ENCODE measurements at regions not wholly inside any gene's neighbourhood (a gene's known extent, or its start where the extent isn't known, plus 50 kb on each side); places are given as distances from the start of the nearest gene placed in this dataset.
A peak's percentile ranks its signal among the peaks of the same experiment; 100 is the strongest.

GRCh38 chr7:115680921-115681320 is 349.6 kb downstream of the TFEC start:
- Histone ChIP-seq H3K9me2 (ENCODE audit: low read depth, low read length) (no peaks in the 10 kb centered on the region), H3K27me3 (ENCODE audit: insufficient read depth, low read length) (no peaks in the 10 kb centered on the region), H3K4me1 (ENCODE audit: insufficient read depth, low read length, severe bottlenecking) (no peaks in the 10 kb centered on the region), H3K79me2 (ENCODE audit: insufficient read depth, low read length) (no peaks in the 10 kb centered on the region), H3K36me3 (ENCODE audit: insufficient read depth, low read length) (no peaks in the 10 kb centered on the region), H3K9me3 (ENCODE audit: low read length) (no peaks in the 10 kb centered on the region), H4K20me1 (ENCODE audit: insufficient read depth, low read length) (no peaks in the 10 kb centered on the region), H3F3A (ENCODE audit: insufficient read depth, low read length) (no peaks in the 10 kb centered on the region), H3K27ac (ENCODE audit: low read depth, low read length, poor library complexity, severe bottlenecking) (no peak overlapping the region), H3K9ac (ENCODE audit: low read length) (no peak overlapping the region), H2AFZ (ENCODE audit: low read length) (no peak overlapping the region), H3K4me3 (ENCODE audit: low read depth, low read length, poor library complexity, severe bottlenecking) (no peak overlapping the region), H3K4me2 (ENCODE audit: low read length) (no peak overlapping the region)
- TF ChIP-seq EZH2 (IDR thresholded peaks at IDR 0.05; ENCODE audit: borderline replicate concordance, low read length) = no peak
- no peak for TF ChIP-seq CTCF (IDR thresholded peaks at IDR 0.05; ENCODE audit: low read length)

DNA sequence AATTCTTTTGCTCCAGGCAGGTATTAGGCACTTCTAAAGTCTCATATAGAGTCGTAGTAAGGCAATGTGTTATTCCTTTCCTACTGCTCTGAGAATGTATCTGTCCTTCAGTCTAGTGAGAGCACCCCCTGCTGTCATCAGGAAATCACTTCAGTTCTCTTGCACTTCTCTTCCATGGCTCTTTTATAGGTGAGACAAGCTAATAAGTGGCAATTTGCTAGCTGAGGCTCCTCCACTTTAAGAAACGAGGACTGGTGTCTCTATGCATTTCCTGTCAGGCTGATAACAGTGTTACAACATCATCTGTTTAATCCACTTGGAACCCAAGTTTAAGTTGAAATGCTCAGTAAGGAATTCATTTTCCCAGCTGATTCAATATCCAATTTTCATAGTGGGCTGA is 350.6 kb downstream of the TFEC start:
- H3K9ac ChIP-seq (ENCODE audit: low read length) = no peak overlapping the region
- no peak overlapping the region for H2AFZ ChIP-seq (ENCODE audit: low read length)
- H3K79me2 ChIP-seq (ENCODE audit: insufficient read depth, low read length) = no peaks in the 10 kb centered on the region
- no peaks in the 10 kb centered on the region for H3K4me1 ChIP-seq (ENCODE audit: insufficient read depth, low read length, severe bottlenecking)
- H3K9me3 ChIP-seq (ENCODE audit: low read length) = no peaks in the 10 kb centered on the region
- no peaks in the 10 kb centered on the region for H3K36me3 ChIP-seq (ENCODE audit: insufficient read depth, low read length)
- H3F3A ChIP-seq (ENCODE audit: insufficient read depth, low read length) = no peaks in the 10 kb centered on the region
- no peaks in the 10 kb centered on the region for H4K20me1 ChIP-seq (ENCODE audit: insufficient read depth, low read length)
- no peaks in the 10 kb centered on the region for H3K27me3 ChIP-seq (ENCODE audit: insufficient read depth, low read length)
- no peaks in the 10 kb centered on the region for H3K9me2 ChIP-seq (ENCODE audit: low read depth, low read length)
- H3K27ac ChIP-seq (ENCODE audit: low read depth, low read length, poor library complexity, severe bottlenecking) = no peak overlapping the region
- TF ChIP-seq EZH2 (IDR thresholded peaks at IDR 0.05; ENCODE audit: borderline replicate concordance, low read length) = no peak
- TF ChIP-seq CTCF (IDR thresholded peaks at IDR 0.05; ENCODE audit: low read length) = peak; percentile 82
- H3K4me3 ChIP-seq (ENCODE audit: low read depth, low read length, poor library complexity, severe bottlenecking) = no peak overlapping the region
- no peak overlapping the region for H3K4me2 ChIP-seq (ENCODE audit: low read length)

- no peak overlapping the region for H3K4me2 ChIP-seq (ENCODE audit: low read length)
- no peaks in the 10 kb centered on the region for H4K20me1 ChIP-seq (ENCODE audit: insufficient read depth, low read length)
- no peaks in the 10 kb centered on the region for H3K36me3 ChIP-seq (ENCODE audit: insufficient read depth, low read length)
- no peak overlapping the region for H3K27ac ChIP-seq (ENCODE audit: low read depth, low read length, poor library complexity, severe bottlenecking)
- no peaks in the 10 kb centered on the region for H3K79me2 ChIP-seq (ENCODE audit: insufficient read depth, low read length)
- no peak overlapping the region for H2AFZ ChIP-seq (ENCODE audit: low read length)
- TF ChIP-seq EZH2 (IDR thresholded peaks at IDR 0.05; ENCODE audit: borderline replicate concordance, low read length) (no peak), CTCF (IDR thresholded peaks at IDR 0.05; ENCODE audit: low read length) (no peak)
- H3F3A ChIP-seq (ENCODE audit: insufficient read depth, low read length) = no peaks in the 10 kb centered on the region
- no peak overlapping the region for H3K9ac ChIP-seq (ENCODE audit: low read length)
- H3K4me1 ChIP-seq (ENCODE audit: insufficient read depth, low read length, severe bottlenecking) = no peaks in the 10 kb centered on the region
- H3K9me3 ChIP-seq (ENCODE audit: low read length) = no peaks in the 10 kb centered on the region
- no peaks in the 10 kb centered on the region for H3K27me3 ChIP-seq (ENCODE audit: insufficient read depth, low read length)
- H3K4me3 ChIP-seq (ENCODE audit: low read depth, low read length, poor library complexity, severe bottlenecking) = no peak overlapping the region
- H3K9me2 ChIP-seq (ENCODE audit: low read depth, low read length) = no peaks in the 10 kb centered on the region
These were observed 351.1 kb downstream of the TFEC start for GRCh38 chr7:115679423-115679822.

Measured in OCI-LY1 (cell line).